ENCODE measurements at regions not wholly inside any gene's neighbourhood (a gene's known extent, or its start where the extent isn't known, plus 50 kb on each side); places are given as distances from the start of the nearest gene placed in this dataset.

- no peak for DNase-seq (ENCODE audit: low read depth, low spot score)
Observed at GRCh38 chr14:22047115-22047514, 373.5 kb upstream of the OR4E1 start.

DNA sequence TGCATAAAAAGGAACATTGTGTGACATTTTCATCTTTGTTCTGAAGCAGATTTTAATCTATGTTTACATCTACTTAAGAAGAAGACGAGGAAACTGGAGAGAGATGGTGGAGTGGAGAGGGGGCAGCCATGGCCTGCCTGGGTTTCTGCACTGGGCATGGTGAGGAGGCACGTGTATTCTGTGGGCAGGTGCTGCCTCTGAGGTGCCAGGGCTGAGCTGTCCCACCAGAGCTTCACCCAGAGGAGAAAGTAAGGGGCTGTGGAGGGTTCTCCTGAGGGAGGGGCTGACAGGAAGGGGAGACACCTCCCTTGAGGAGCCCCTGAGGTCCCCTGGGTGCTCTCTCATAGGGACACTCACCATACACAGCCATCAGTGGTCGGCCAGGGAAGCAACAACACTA lies 372.4 kb upstream of the OR4E1 start:
- no peak for DNase-seq (ENCODE audit: low read depth, low spot score)

DNA sequence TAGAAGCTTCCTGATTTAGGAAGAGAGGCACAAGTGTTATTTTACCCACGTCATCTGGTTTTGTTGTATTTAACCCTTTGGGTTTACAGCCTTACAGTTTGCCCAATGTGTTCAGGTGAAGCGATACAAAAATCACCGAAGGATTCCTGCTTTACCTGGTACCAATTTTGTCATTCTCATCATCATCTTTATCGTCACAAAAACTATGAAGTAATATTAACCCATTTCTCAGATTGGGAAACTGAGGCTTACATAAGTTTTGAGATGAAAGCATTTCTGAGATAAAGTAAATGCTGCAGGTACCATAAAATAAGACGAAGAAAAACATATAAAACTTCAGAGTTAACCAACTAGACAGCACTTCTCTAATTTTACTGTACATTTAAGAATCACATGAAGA lies 370.6 kb upstream of the OR4E1 start:
- DNase-seq (ENCODE audit: low read depth, low spot score) = no peak

DNA sequence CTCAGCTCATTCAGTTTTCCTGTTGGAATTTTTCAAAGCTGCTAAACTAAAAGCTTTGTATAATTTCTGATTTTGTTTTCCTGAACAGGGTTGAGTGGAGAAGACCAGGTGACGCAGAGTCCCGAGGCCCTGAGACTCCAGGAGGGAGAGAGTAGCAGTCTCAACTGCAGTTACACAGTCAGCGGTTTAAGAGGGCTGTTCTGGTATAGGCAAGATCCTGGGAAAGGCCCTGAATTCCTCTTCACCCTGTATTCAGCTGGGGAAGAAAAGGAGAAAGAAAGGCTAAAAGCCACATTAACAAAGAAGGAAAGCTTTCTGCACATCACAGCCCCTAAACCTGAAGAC lies 367.1 kb upstream of the OR4E1 start:
- no peak for DNase-seq (ENCODE audit: low read depth, low spot score)

DNA sequence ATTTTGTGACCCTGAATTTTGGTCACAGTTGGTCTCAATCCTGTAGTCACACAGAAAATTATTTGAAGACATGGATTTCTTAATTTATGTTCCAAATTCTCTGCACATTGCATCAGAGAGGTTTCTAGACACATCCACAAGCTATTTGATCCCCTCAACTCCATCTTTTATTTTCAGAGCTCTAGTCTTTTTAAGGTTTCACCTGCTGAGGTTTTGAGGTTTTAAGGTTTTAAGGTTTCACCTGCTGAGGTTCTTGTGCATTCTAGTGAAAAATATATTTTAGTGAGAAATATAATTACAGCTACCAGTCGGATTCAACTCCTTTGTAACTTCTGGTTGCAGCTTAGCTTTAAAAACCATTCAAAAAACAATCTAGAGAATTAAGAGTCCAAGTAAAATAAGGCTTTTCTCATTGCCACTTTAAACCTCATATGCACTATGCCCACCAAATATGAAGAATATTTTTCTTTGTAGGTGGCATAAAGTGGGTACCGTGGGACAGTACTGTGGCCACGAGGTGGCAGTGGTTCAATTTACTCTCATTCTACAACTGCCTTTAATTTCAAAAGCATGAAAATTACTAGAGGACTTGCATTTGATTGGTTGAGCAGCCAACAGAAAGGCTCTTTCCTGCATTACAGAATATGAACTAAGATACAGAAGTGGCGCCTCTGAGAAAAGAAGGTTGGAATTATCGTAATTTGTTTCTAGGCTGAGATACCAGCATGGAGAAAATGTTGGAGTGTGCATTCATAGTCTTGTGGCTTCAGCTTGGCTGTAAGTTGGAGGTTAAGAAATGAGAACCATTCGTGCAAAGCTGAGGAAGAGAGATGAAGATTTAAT lies 366.5 kb upstream of the OR4E1 start:
- DNase-seq (ENCODE audit: low read depth, low spot score) = no peak

- DNase-seq (ENCODE audit: low read depth, low spot score) = no peak
Observed at GRCh38 chr14:22036541-22037239, 363.1 kb upstream of the OR4E1 start.

DNA sequence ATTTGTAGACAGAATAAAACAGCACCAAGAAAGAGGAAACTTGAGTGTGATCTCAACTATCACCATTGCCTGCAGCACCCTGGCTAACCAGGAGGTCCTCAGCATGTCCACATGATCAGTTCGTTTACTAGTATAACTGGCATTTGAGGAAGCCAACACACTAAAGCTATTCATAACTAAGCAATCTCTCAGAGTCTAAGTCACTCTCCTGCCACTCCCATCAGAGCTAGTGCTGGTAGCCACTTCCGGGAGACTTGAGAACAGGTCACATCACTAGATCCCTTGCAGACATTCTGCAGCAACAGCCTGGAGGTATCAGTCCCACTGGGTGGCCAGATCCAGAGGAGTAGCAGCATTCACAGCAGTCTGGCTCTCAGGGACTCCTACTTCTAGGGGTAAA lies 352.9 kb upstream of the OR4E1 start:
- DNase-seq (ENCODE audit: low read depth, low spot score) = no peak

DNA sequence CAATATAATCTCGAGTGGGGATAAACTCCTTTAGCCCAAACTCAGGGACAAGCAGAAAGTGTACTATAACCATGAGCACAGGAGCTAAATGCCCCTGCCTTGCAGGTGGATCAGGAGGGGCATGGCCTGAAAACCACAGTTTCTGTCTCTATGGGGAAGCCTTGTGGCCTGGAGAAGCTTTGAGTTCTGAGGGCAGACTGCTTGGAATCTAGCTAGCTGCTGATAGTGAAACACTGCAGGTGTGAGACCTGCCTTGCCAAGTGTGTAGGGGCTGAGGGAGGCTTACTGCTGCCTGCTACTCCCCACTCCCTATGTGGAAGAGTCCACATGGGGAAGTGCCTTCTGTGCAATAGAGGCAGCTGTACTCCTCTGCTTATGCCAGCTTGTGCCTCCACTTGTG lies 352.3 kb upstream of the OR4E1 start:
- no peak for DNase-seq (ENCODE audit: low read depth, low spot score)

GRCh38 chr14:22024137-22024536 lies 350.5 kb upstream of the OR4E1 start:
- no peak for DNase-seq (ENCODE audit: low read depth, low spot score)

GRCh38 chr14:22018890-22019289 lies 345.3 kb upstream of the OR4E1 start:
- DNase-seq (ENCODE audit: low read depth, low spot score) = no peak

DNA sequence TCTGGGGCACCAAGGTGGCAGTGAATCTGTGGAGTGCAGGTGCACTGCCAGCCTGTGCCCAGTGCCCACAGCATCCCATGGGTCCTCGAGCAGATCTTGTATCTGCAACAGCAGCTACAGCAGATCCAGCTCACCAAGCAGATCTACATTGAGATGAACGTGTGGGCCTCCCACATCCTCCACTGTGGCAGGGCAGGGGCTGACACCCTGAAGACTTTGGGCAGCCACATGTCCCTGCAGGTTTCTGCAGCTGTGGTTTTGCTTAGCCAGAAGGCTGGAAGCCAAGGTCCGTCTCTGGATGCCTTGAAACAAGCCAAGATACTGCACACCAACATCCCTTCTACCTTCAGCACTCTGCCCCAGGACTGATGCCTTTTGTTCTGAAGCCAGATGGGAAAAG lies 338.8 kb upstream of the OR4E1 start:
- no peak for DNase-seq (ENCODE audit: low read depth, low spot score)

DNA sequence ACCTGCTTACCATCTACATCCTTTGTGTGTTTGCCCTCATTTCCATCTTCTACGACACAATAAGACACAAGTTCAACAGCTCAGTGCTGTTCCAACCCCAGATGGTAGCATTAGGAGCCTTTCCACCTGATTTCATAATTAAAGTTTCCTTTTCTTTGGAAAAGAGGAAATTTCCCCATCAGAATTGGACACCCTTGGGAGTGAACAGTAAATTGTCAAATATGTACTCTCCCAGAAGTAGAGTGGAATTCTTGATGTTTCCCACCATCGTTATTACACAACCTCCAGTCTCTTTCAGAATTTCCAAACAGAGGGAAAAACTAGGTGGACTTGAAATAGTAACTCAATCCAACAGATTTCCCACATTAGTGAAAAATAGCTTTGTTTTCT lies 337.6 kb upstream of the OR4E1 start:
- DNase-seq (ENCODE audit: low read depth, low spot score) = no peak

DNA sequence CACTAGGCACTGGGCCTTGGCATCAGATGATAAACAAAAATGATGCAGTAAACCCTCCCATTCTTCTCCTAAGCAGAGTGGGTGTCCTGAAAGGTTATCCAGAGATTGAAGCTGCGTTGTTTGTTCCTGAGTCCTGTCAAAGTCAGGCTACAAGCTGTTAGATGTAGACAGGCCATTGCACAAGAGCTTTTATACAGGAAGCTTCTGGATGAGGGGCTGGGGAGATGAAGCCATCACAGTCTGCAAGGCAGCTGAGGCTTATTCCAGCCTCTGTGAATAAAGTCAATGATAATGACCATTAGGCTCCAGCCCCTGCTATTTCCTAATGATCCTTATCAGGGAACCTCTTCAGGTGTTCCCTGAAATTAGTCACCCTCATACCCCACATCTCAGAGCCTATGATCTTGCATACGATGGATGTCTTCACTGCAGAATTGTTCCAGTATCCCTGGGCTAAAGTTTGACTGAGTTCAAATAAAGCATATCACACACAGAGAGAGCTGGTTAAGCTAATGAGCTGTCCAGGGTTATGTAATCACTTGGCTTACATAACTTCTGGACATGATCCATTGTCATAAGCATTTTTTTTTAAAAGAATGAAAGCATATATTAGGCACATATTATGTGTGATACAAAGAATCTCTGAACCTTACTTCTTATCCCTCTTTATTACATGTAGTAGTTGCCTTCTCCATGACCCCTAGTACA lies 337.1 kb upstream of the OR4E1 start:
- no peak for DNase-seq (ENCODE audit: low read depth, low spot score)

DNA sequence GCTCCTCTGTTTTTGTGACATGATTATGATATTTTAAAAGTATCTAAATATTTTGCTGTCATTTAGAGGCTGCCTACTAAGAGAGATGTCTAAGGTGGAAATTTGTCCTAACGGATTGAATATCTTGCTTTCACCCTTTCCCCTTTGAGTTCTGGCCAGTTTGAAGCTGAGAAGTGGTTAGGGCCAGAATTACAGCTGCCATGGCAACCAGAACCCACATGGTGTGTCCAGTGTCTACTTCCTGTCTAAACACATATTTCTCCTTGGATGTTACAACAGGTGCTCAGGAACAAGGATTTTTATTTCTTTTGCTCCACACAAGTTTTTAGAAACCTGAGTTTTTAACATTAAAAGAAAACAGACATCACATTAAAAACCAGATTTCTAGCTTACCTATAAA lies 335.1 kb upstream of the OR4E1 start:
- DNase-seq (ENCODE audit: low read depth, low spot score) = no peak

GRCh38 chr14:22007784-22008412 lies 334.3 kb upstream of the OR4E1 start:
- no peak for DNase-seq (ENCODE audit: low read depth, low spot score)

GRCh38 chr14:22007363-22007762 lies 333.7 kb upstream of the OR4E1 start:
- no peak for DNase-seq (ENCODE audit: low read depth, low spot score)

- DNase-seq (ENCODE audit: low read depth, low spot score) = no peak
Observed at GRCh38 chr14:22003461-22003860, 329.8 kb upstream of the OR4E1 start.

DNA sequence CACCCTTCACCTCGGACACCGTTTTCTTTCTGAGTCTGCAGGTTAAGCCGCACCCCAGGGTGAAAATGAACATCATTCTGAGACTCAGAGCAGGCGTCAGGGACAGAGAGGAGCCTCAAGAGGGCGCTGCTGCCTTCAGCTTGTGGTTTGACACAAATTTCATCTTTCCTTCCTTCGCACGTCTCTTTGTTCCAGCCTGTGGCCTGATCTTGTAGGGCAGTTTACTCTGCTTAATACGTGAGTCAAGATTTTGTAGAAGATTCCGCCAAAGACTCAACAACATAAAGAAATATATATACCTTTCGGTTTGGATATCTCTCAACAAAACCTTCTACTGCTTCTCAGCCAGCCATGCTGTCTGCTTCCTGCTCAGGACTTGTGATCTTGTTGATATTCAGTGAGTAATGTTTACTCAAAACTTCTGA lies 329.3 kb upstream of the OR4E1 start:
- DNase-seq (ENCODE audit: low read depth, low spot score) = no peak

GRCh38 chr14:21999402-21999801 lies 325.8 kb upstream of the OR4E1 start:
- DNase-seq (ENCODE audit: low read depth, low spot score) = no peak

DNA sequence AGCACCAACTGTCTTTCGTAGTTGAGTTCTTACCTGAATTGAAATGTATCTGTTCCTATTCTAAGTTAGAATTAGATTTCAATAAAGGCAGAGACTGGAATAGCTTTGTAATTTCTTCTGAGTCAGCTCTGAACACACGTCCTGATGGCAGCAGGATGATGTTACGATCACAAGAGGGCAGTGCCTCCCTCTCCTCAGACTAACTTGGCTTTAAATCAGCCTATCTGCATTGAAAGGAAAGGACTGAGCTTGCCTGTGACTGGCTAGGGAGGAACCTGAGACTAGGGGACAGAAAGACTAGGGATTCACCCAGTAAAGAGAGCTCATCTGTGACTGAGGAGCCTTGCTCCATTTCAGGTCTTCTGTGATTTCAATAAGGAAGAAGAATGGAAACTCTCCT lies 323.7 kb upstream of the OR4E1 start:
- DNase-seq (ENCODE audit: low read depth, low spot score) = no peak

GRCh38 chr14:21995332-21995731 lies 321.7 kb upstream of the OR4E1 start:
- no peak for DNase-seq (ENCODE audit: low read depth, low spot score)

DNA sequence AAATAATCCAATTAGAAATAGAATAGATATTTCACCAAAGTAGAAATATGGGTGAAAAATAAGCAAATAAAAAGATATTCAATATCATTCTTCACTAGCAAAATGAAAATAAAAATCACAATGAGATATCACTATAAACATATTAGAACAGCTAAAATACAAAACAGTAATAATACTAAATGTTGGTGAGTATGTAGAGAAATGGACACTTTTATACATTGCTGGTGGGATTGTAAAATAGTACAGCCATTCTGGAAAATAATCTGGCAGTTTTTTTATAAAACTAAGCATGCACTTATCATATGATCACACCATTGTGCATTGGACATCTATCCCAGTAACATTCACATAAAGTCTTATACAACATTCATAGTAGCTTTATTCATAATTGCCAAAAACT lies 320.2 kb upstream of the OR4E1 start:
- no peak for DNase-seq (ENCODE audit: low read depth, low spot score)
